Upper lobe of right lung (tissue), 1 donor: ENCODE measurements at regions not wholly inside any gene's neighbourhood (a gene's known extent, or its start where the extent isn't known, plus 50 kb on each side); places are given as distances from the start of the nearest gene placed in this dataset.

ENCODE experiments used
- ATAC-seq: fragments of 200-7000 bp; cut with Tn5 transposase; one replicate; pipeline ENCODE4 v1.9.1; 2020; ENCODE audit warnings: mild to moderate bottlenecking, moderate library complexity
- DNase-seq: peaks from one replicate; pipeline ENCODE4 v3.0.0-alpha.2; 2020
- H3K27ac ChIP-seq: fragments of 200-600 bp; one replicate; pipeline ENCODE4 v1.8.0; 2022
- H3K27me3 ChIP-seq: fragments of 200-600 bp; one replicate; pipeline ENCODE4 v1.8.0; 2022; ENCODE audit warnings: mild to moderate bottlenecking
- H3K36me3 ChIP-seq: fragments of 200-600 bp; one replicate; pipeline ENCODE4 v1.8.0; 2022
- H3K4me1 ChIP-seq: fragments of 200-600 bp; one replicate; pipeline ENCODE4 v1.8.0; 2022
- H3K4me3 ChIP-seq: fragments of 200-600 bp; one replicate; pipeline ENCODE4 v1.8.0; 2022; ENCODE audit warnings: mild to moderate bottlenecking
- H3K9me3 ChIP-seq: fragments of 200-600 bp; one replicate; pipeline ENCODE4 v1.8.0; 2022
- CTCF ChIP-seq: fragments of 200-600 bp; IDR thresholded peaks from one replicate; pipeline ENCODE4 v1.8.0; 2022; ENCODE audit warnings: antibody characterized with exemption
- intact Hi-C: fragments of 100-400 bp; cut with DNase I; formaldehyde crosslinking; loops from one replicate; pipeline ENCODE4 v1.11.0; 2022
- donor health status: DM: no; HTN: yes; CAD: no; lungs with severe emphysema.

DNA sequence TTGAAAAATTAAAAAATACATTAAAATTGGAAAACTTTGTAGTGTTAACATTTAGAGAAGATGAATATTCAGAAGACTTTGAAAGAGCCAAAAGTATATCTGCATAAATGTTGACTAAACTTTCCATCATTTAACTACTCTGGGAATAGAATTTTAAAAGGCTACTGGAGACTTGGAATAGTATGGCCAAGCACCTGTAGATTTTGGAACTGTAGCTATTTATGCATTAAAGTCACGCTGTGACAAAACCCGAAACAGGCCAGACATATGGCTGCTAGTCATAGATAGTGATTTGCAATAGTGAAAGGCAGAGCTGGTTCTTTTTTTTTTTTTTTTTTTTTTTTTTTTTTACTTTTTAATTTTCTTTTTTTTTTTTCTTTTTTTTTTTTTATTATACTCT is 396.0 kb downstream of the SOCS6 start:
- H3K27ac ChIP-seq: no peak overlapping the region
- intact Hi-C loops: no loop called here
- no peak for TF ChIP-seq CTCF
- no peak overlapping the region for H3K4me3 ChIP-seq
- no peaks in the 10 kb centered on the region for H3K36me3 ChIP-seq
- H3K9me3 ChIP-seq: no peaks in the 10 kb centered on the region
- no peak for DNase-seq
- no peaks in the 10 kb centered on the region for H3K4me1 ChIP-seq
- no peaks in the 10 kb centered on the region for H3K27me3 ChIP-seq
- no peak for ATAC-seq

GRCh38 chr18:70683263-70683662 is 394.4 kb downstream of the SOCS6 start:
- DNase-seq: no peak
- Histone ChIP-seq H3K4me3 (no peak overlapping the region), H3K9me3 (no peaks in the 10 kb centered on the region), H3K4me1 (no peaks in the 10 kb centered on the region), H3K36me3 (no peaks in the 10 kb centered on the region), H3K27me3 (no peaks in the 10 kb centered on the region), H3K27ac (no peak overlapping the region)
- intact Hi-C loops: no loop called here
- TF ChIP-seq CTCF: no peak
- no peak for ATAC-seq

- no peak for TF ChIP-seq CTCF
- H3K9me3 ChIP-seq: no peaks in the 10 kb centered on the region
- intact Hi-C loops: no loop called here
- no peak overlapping the region for H3K27ac ChIP-seq
- DNase-seq (no peak), ATAC-seq (no peak)
- H3K4me3 ChIP-seq: no peak overlapping the region
- H3K27me3 ChIP-seq: no peaks in the 10 kb centered on the region
- H3K36me3 ChIP-seq: no peaks in the 10 kb centered on the region
- no peaks in the 10 kb centered on the region for H3K4me1 ChIP-seq
These were observed 386.1 kb downstream of the SOCS6 start for GRCh38 chr18:70674896-70675295.

- DNase-seq (no peak), ATAC-seq (no peak)
- H3K36me3 ChIP-seq: no peaks in the 10 kb centered on the region
- H3K9me3 ChIP-seq: no peaks in the 10 kb centered on the region
- intact Hi-C loops: no loop called here
- no peak overlapping the region for H3K27ac ChIP-seq
- TF ChIP-seq CTCF: no peak
- no peaks in the 10 kb centered on the region for H3K4me1 ChIP-seq
- H3K27me3 ChIP-seq: no peaks in the 10 kb centered on the region
- H3K4me3 ChIP-seq: no peak overlapping the region
These were observed 385.0 kb downstream of the SOCS6 start for GRCh38 chr18:70673831-70674230.

- Histone ChIP-seq H3K27me3 (no peaks in the 10 kb centered on the region), H3K27ac (no peak overlapping the region), H3K36me3 (no peaks in the 10 kb centered on the region), H3K4me1 (no peaks in the 10 kb centered on the region), H3K9me3 (no peaks in the 10 kb centered on the region), H3K4me3 (no peak overlapping the region)
- no peak for DNase-seq
- ATAC-seq: no peak
- no peak for TF ChIP-seq CTCF
- intact Hi-C loops: no loop called here
These were observed 383.7 kb downstream of the SOCS6 start for GRCh38 chr18:70672581-70672980.

DNA sequence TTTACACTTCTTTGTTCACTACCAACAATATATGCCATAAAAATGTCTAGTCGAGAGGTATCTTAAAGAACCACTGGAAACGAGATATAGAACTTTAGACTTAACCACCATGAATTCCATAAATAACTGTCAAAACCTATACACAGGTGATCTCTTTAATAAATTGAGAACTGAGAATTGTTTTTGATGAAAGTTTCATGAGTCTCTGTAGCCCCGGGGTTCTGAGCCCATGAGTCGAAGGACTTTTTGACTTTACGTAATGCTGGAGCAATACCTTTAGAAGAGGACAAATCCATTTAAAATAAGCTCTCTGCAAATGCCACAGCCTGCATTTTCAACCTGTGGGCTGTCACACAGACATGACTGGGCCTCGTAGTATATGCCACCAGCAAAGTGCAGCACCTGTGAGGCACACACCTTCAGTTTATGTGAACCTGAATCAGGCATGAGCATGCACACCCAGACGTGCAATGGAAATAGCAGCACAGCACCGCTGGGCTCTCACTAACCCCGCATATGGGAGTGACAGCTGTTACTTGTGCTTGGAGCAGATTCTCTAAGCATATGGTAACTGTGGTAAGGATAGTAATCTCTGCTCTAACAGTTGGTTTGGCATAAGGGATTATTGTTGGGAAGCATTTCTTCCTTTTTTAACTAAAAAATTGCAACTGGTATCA is 383.2 kb downstream of the SOCS6 start:
- ATAC-seq (no peak), DNase-seq (no peak)
- Histone ChIP-seq H3K36me3 (no peaks in the 10 kb centered on the region), H3K27ac (no peak overlapping the region), H3K4me3 (no peak overlapping the region), H3K27me3 (no peaks in the 10 kb centered on the region), H3K9me3 (no peaks in the 10 kb centered on the region), H3K4me1 (no peaks in the 10 kb centered on the region)
- intact Hi-C loops: no loop called here
- no peak for TF ChIP-seq CTCF
